Gastroesophageal sphincter (tissue), 4 donors: ENCODE measurements at regions not wholly inside any gene's neighbourhood (a gene's known extent, or its start where the extent isn't known, plus 50 kb on each side); places are given as distances from the start of the nearest gene placed in this dataset.
"Not testable (repeated sequence)": the region's sequence is repeated elsewhere in the genome, so short reads cannot be mapped to it uniquely, and the experiment has no call there.

ENCODE experiments used
- ATAC-seq: fragments of 150-250 bp; one replicate; pipeline ENCODE4 v1.9.1; 2016; ENCODE audit warnings: mild to moderate bottlenecking, moderate library complexity
- H3K27ac ChIP-seq, 4 donors: fragments of 200-600 bp; sonication (generic) in 3 of 4; 1 replicate in 3 of 4; 2 replicates in 1 of 4; pipeline ENCODE4 v1.5.1; 2016 to 2019
- H3K27me3 ChIP-seq: fragments of 200-600 bp; sonication (generic); one replicate; pipeline ENCODE4 v1.5.1; 2019
- H3K36me3 ChIP-seq, 2 donors: fragments of 200-600 bp; sonication (generic); one replicate each; pipeline ENCODE4 v1.5.1; 2019; ENCODE audit warnings: control low read depth in 1 of 2
- H3K4me1 ChIP-seq, 3 donors: fragments of 200-600 bp; sonication (generic); 1 replicate in 2 of 3; 2 replicates in 1 of 3; pipeline ENCODE4 v1.5.1; 2016 to 2019; ENCODE audit warnings: control low read depth in 2 of 3
- H3K4me3 ChIP-seq, 2 donors: fragments of 200-600 bp; sonication (generic); one replicate each; pipeline ENCODE4 v1.5.1; 2019; ENCODE audit warnings: mild to moderate bottlenecking in 1 of 2, moderate library complexity in 1 of 2
- H3K9me3 ChIP-seq, 3 donors: fragments of 200-600 bp; sonication (generic); one replicate each; pipeline ENCODE4 v1.5.1; 2017 to 2019; ENCODE audit warnings: control low read depth in 2 of 3
- EP300 ChIP-seq: sonication (generic); formaldehyde crosslinking; IDR thresholded peaks from one replicate; pipeline ENCODE4 v1.6.1; 2017; ENCODE audit warnings: antibody characterized with exemption, mild to moderate bottlenecking
- POLR2A ChIP-seq, 2 donors: fragments of 450-650 bp; IDR thresholded peaks; one replicate each; pipeline ENCODE4 v1.6.1; 2017; ENCODE audit warnings: antibody characterized with exemption in 2 of 2, mild to moderate bottlenecking in 2 of 2, moderate library complexity in 1 of 2
- POLR2AphosphoS5 ChIP-seq: sonication (generic); formaldehyde crosslinking; IDR thresholded peaks from one replicate; pipeline ENCODE4 v1.6.1; 2017; ENCODE audit warnings: antibody characterized with exemption
- WGBS, 2 donors: methylation state at CpG; one replicate each; pipeline ENCODE4 v1.1.5; 2018; ENCODE audit warnings: low coverage in 1 of 2; 5-methylcytosine and 5-hydroxymethylcytosine counted together
- TF ChIP-seq, protein P1 (sequence below), 4 experiments: fragments of 200-600 bp in 2 of 4; fragments of 450-650 bp in 2 of 4; sonication (generic) in 1 of 4; IDR thresholded peaks; one replicate each; pipeline ENCODE4 v1.5.1; 2017 to 2019; ENCODE audit warnings: antibody characterized with exemption in 4 of 4, mild to moderate bottlenecking in 2 of 4, moderate library complexity in 2 of 4

DNA sequence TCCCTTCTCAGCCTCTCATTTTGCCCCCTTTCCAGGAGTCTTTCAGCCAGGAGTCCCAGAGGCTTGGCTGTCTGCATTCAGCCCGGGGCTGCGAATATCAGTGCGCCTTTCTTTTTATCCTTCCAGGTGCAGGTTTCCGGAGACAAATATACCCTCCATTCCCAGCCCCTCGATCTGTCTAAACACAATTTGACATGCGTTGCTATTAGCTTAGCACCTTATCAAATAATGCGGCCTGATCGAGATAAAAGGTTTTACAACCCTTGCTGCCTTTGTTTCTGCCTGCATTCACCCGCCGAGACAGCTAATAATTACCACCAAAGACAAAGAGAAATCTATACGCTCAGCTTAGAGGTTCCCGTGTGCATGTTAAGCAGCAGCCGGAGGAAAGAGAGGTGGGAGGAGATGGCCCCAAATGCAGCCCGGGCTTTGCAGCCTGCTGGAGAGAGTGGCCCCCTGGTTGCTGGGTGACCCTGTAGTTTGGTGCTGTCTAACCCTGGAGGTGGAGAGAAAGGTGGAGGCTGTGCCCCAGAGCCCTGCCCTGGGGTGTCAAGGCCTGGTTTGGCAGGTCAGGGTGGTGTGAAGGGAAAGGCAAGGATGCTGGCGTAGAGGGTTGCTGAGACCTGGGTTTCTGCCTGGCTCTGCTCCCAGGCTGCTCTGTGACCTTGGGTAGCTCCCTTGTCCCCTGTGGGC is 185.3 kb downstream of the RPS24 start:
- no peak overlapping the region for H3K27ac ChIP-seq
- H3K9me3 ChIP-seq: no peaks in the 10 kb centered on the region
- TF ChIP-seq, protein P1, sequence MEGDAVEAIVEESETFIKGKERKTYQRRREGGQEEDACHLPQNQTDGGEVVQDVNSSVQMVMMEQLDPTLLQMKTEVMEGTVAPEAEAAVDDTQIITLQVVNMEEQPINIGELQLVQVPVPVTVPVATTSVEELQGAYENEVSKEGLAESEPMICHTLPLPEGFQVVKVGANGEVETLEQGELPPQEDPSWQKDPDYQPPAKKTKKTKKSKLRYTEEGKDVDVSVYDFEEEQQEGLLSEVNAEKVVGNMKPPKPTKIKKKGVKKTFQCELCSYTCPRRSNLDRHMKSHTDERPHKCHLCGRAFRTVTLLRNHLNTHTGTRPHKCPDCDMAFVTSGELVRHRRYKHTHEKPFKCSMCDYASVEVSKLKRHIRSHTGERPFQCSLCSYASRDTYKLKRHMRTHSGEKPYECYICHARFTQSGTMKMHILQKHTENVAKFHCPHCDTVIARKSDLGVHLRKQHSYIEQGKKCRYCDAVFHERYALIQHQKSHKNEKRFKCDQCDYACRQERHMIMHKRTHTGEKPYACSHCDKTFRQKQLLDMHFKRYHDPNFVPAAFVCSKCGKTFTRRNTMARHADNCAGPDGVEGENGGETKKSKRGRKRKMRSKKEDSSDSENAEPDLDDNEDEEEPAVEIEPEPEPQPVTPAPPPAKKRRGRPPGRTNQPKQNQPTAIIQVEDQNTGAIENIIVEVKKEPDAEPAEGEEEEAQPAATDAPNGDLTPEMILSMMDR (IDR thresholded peaks at IDR 0.05): no peak
- TF ChIP-seq EP300 (no peak), POLR2AphosphoS5 (no peak), POLR2A (IDR thresholded peaks at IDR 0.05) (no peak)
- no peaks in the 10 kb centered on the region for H3K36me3 ChIP-seq
- no peak for ATAC-seq
- WGBS, 2 donors: 89 to 94% methylated on average over 10 to 13 of the region's 15 CpGs
- H3K27me3 ChIP-seq: no peaks in the 10 kb centered on the region
- no peak overlapping the region for H3K4me3 ChIP-seq
- peaks cover 3 to 40% (median 14%) of the 10 kb centered on the region in 3 donors for H3K4me1 ChIP-seq

DNA sequence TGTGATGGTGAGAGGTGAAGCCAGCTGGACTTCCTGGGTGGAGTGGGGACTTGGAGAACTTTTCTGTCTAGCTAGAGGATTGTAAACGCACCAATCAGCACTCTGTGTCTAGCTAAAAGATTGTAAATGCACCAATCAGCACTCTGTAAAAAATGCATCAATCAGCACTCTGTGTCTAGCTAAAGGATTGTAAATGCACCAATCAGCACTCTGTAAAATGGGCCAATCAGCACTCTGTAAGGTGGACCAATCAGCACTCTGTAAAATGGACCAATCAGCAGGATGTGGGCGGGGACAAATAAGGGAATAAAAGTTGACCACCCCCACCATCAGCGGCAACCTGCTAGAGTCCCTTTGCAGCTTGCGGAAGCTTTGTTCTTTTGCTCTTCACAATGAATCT is 185.9 kb downstream of the RPS24 start:
- H3K4me1 ChIP-seq: peaks cover 3 to 35% (median 14%) of the 10 kb centered on the region in 3 donors
- H3K27me3 ChIP-seq, H3K4me3 ChIP-seq, ATAC-seq, H3K36me3 ChIP-seq, H3K27ac ChIP-seq, H3K9me3 ChIP-seq: not testable (repeated sequence)
- 65 to 80% methylated on average over 1 to 4 of the region's 4 CpGs for WGBS, 2 donors

DNA sequence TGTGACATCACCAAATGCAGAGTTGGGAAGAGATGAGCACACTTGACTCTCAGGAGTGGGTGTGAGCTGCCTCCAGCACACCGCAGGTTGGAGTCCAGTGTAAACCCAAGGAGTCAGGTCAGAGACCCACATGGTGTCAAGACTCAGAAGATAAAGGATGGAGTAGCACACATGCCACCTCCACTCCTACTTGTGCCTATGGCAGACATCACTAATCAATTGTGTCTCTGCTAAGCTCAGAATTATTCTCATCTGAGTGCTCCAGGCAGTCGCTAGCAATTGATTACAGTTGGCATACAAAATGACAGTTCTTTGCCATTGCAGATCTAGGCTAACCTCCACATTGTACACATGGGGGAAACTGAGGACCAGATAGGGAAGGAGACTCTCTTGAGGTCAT is 187.1 kb downstream of the RPS24 start:
- Histone ChIP-seq H3K36me3 (no peaks in the 10 kb centered on the region), H3K9me3 (no peaks in the 10 kb centered on the region), H3K4me1 (peaks cover 3 to 23% (median 3%) of the 10 kb centered on the region in 3 donors), H3K4me3 (no peak overlapping the region), H3K27me3 (no peaks in the 10 kb centered on the region), H3K27ac (no peak overlapping the region)
- ATAC-seq: no peak
- 67 to 100% methylated on average over 1 of the region's 2 CpGs for WGBS, 2 donors
- TF ChIP-seq, protein P1 (IDR thresholded peaks at IDR 0.05): no peak
- TF ChIP-seq EP300 (no peak), POLR2A (IDR thresholded peaks at IDR 0.05) (no peak), POLR2AphosphoS5 (no peak)

DNA sequence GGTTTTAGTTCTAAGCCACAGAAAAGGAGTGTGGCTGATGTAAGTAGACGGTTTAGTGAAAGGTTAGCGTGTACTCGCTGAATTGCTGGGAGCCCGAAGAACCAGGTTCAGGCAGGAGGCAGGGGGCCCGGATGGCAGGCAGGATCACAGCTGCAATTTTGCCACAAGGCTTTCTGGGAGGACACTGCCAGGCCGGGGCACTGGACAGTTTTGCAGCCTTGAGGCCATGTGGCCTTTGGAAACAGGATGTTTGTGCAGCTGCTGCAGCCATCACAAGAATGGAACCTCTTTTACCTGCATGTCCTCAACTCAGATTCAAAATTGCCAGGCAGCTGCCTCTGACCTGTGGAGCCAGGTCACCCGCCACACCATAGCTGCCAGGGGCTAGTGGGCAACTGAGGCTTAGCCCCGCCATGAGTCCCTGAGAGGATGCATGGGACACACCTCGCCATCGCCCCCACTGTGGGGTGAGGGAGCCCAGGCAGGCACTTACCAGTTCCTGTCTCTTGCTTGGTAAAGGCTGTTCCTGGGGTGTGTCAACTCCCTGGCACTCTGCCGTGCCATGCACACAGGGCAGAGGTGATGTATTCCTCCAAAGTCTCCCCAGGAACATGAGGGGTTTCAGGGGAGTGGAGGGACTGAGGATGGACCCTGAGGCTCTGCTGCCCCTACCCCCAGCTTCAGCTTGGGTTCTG is 188.6 kb downstream of the RPS24 start:
- H3K27me3 ChIP-seq: no peaks in the 10 kb centered on the region
- WGBS, 2 donors: 83 to 88% methylated on average over 3 to 5 of the region's 11 CpGs
- ATAC-seq: no peak
- no peaks in the 10 kb centered on the region for H3K36me3 ChIP-seq
- no peaks in the 10 kb centered on the region for H3K9me3 ChIP-seq
- H3K27ac ChIP-seq: no peak overlapping the region
- no peak overlapping the region for H3K4me3 ChIP-seq
- no peak for TF ChIP-seq POLR2AphosphoS5
- TF ChIP-seq, protein P1 (IDR thresholded peaks at IDR 0.05): no peak
- no peak for TF ChIP-seq POLR2A (IDR thresholded peaks at IDR 0.05)
- TF ChIP-seq EP300: no peak
- peaks cover 0 to 11% (median 0%) of the 10 kb centered on the region in 3 donors for H3K4me1 ChIP-seq

DNA sequence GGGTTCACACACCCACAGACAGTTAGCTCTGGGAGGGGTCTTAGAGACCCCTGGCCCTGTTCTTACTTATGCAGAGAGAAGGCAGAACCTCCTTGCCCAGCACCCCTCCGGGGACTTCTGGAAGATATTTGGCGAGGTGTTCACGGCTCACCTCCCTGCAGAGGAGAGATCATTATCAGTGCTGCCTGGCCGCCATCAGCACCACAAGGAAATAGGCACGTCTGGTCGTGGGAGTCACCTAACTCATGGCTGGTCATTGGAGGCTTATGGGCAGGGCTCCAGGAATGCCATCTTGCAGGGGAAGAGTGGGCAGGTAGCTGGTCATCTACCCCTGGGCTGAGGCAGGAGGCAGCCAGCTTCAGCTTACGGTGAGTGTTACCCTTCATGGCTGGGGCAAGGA is 189.4 kb downstream of the RPS24 start:
- ATAC-seq: no peak
- Histone ChIP-seq H3K27me3 (no peaks in the 10 kb centered on the region), H3K36me3 (no peaks in the 10 kb centered on the region), H3K9me3 (no peaks in the 10 kb centered on the region), H3K4me3 (no peak overlapping the region), H3K27ac (no peak overlapping the region), H3K4me1 (peaks cover 0 to 3% (median 0%) of the 10 kb centered on the region in 3 donors)
- TF ChIP-seq, protein P1 (IDR thresholded peaks at IDR 0.05): no peak
- no peak for TF ChIP-seq POLR2A (IDR thresholded peaks at IDR 0.05)
- TF ChIP-seq EP300: no peak
- TF ChIP-seq POLR2AphosphoS5: no peak
- no CpG with 5 or more reads among the region's 7 CpGs for WGBS, 2 donors
